CD14-positive monocyte (primary cell): ENCODE measurements at regions not wholly inside any gene's neighbourhood (a gene's known extent, or its start where the extent isn't known, plus 50 kb on each side); places are given as distances from the start of the nearest gene placed in this dataset.

Experiments
- DNase-seq, 3 donors: peaks; one replicate each; pipeline ENCODE4 v3.0.0-alpha.2; 2011 to 2022
- H2AFZ ChIP-seq: 2 replicates; pipeline ENCODE4 v1.6.0; 2012; ENCODE audit warnings: mild to moderate bottlenecking, low read depth, low read length, inconsistent platforms; ENCODE audit not compliant: insufficient read depth, poor library complexity, severe bottlenecking
- H3K27ac ChIP-seq, 2 donors: 1 replicate in 1 of 2; 2 replicates in 1 of 2; pipeline ENCODE4 v1.5.1; 2012 to 2013; ENCODE audit warnings: low read length in 2 of 2, control low read depth in 1 of 2, inconsistent platforms in 1 of 2, low read depth in 1 of 2, mild to moderate bottlenecking in 1 of 2
- H3K27me3 ChIP-seq, 2 donors: one replicate each; pipeline versions ENCODE4 v1.6.0 to v1.6.1; 2011 to 2013; ENCODE audit warnings: low read length in 2 of 2; ENCODE audit not compliant: control insufficient read depth in 2 of 2, insufficient read depth in 2 of 2
- H3K36me3 ChIP-seq, 2 donors: replicated peaks in 1 of 2; 1 replicate in 1 of 2; 2 replicates in 1 of 2; pipeline versions ENCODE4 v1.5.1 to v1.6.1; 2012 to 2013; ENCODE audit warnings: low read length in 2 of 2, control low read depth in 1 of 2, inconsistent platforms in 1 of 2, mild to moderate bottlenecking in 1 of 2; ENCODE audit not compliant: insufficient read depth in 2 of 2, control insufficient read depth in 1 of 2
- H3K4me1 ChIP-seq, 2 donors: 1 replicate in 1 of 2; 2 replicates in 1 of 2; pipeline versions ENCODE4 v1.5.1 to v1.6.1; 2012 to 2013; ENCODE audit warnings: low read length in 2 of 2, control low read depth in 1 of 2, inconsistent platforms in 1 of 2, mild to moderate bottlenecking in 1 of 2, moderate library complexity in 1 of 2; ENCODE audit not compliant: insufficient read depth in 2 of 2, control insufficient read depth in 1 of 2
- H3K4me2 ChIP-seq: replicated peaks from 2 replicates; pipeline ENCODE3; 2012; ENCODE audit warnings: low read length, moderate library complexity, mild to moderate bottlenecking; ENCODE audit not compliant: poor library complexity, severe bottlenecking; ENCODE audit errors: extremely low read depth
- H3K4me3 ChIP-seq, 3 experiments: fragments of 200-600 bp in 1 of 3; sonication (generic) in 1 of 3; replicated peaks in 1 of 3; 1 replicate in 2 of 3; 2 replicates in 1 of 3; pipeline ENCODE4 v1.5.1; 2011 to 2013; ENCODE audit warnings: low read length in 3 of 3, mild to moderate bottlenecking in 3 of 3, control low read depth in 2 of 3, low read depth in 2 of 3, inconsistent platforms in 1 of 3, moderate library complexity in 1 of 3
- H3K79me2 ChIP-seq: 2 replicates; pipeline ENCODE4 v1.6.0; 2012; ENCODE audit warnings: mild to moderate bottlenecking, control low read depth, inconsistent platforms, low read length, moderate library complexity; ENCODE audit not compliant: insufficient read depth
- H3K9ac ChIP-seq: 2 replicates; pipeline ENCODE4 v1.6.0; 2017; ENCODE audit warnings: low read length, mild to moderate bottlenecking; ENCODE audit not compliant: insufficient read depth, poor library complexity, severe bottlenecking
- H3K9me3 ChIP-seq, 2 donors: replicated peaks in 1 of 2; 1 replicate in 1 of 2; 2 replicates in 1 of 2; pipeline versions ENCODE4 v1.5.1 to v1.6.1; 2012 to 2013; ENCODE audit warnings: low read length in 2 of 2, control low read depth in 1 of 2; ENCODE audit not compliant: control insufficient read depth in 1 of 2, insufficient read depth in 1 of 2
- H4K20me1 ChIP-seq: 2 replicates; pipeline ENCODE4 v1.6.0; 2012; ENCODE audit warnings: mild to moderate bottlenecking, low read length, control low read depth, moderate library complexity; ENCODE audit not compliant: insufficient read depth
- H3K27ac Mint-ChIP-seq, 7 donors: one replicate each; pipeline ENCODE4 v1.8.0; 2020; ENCODE audit warnings: mild to moderate bottlenecking in 7 of 7, mixed read lengths in 7 of 7, moderate library complexity in 6 of 7, inconsistent platforms in 2 of 7
- H3K27me3 Mint-ChIP-seq, 3 donors: one replicate each; pipeline ENCODE4 v1.8.0; 2021 to 2022; ENCODE audit warnings: low read depth in 3 of 3, mild to moderate bottlenecking in 3 of 3, mixed read lengths in 3 of 3, moderate library complexity in 3 of 3, inconsistent platforms in 1 of 3
- H3K36me3 Mint-ChIP-seq, 2 donors: one replicate each; pipeline ENCODE4 v1.8.0; 2020; ENCODE audit warnings: mixed read lengths in 2 of 2, inconsistent platforms in 1 of 2, mild to moderate bottlenecking in 1 of 2
- H3K4me1 Mint-ChIP-seq: one replicate; pipeline ENCODE4 v1.8.0; 2020; ENCODE audit warnings: mild to moderate bottlenecking, mixed read lengths
- H3K4me3 Mint-ChIP-seq, 2 donors: one replicate each; pipeline ENCODE4 v1.8.0; 2020; ENCODE audit warnings: mild to moderate bottlenecking in 2 of 2, mixed read lengths in 2 of 2, moderate library complexity in 1 of 2
- H3K9me3 Mint-ChIP-seq, 7 donors: one replicate each; pipeline ENCODE4 v1.8.0; 2020 to 2022; ENCODE audit warnings: mixed read lengths in 7 of 7, mild to moderate bottlenecking in 6 of 7, moderate library complexity in 6 of 7, inconsistent platforms in 2 of 7
- CTCF ChIP-seq: fragments of 200-600 bp; IDR thresholded peaks from one replicate; pipeline ENCODE4 v1.8.0; 2022; ENCODE audit warnings: antibody characterized with exemption, mild to moderate bottlenecking
- WGBS: methylation state at CpG from one replicate; pipeline ENCODE4 v1.1.5; 2013; ENCODE audit warnings: missing lambda C conversion rate; ENCODE audit not compliant: insufficient coverage; 5-methylcytosine and 5-hydroxymethylcytosine counted together
- intact Hi-C, 2 donors: fragments of 100-400 bp; cut with micrococcal nuclease; formaldehyde crosslinking; loops; one replicate each; pipeline versions ENCODE4 v1.15.0 to v1.15.1; 2023

DNA sequence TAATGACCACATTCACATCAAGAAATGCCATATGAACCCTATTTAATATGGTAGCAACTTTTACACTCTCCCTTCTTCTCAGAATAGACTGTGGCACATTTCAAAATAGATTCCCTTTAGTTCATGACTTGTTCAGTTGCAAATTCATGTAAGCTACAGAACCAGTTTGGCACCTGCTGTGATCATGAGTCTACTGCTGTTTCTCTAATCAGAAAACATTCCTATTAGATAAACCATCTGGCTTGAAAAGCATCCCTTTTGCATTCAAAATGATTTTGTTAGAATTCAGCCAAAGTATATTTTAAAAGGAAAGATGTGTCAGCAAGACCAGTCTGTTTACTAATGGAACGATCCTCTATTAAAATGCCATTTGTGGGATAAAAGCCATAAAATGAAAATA lies 304.4 kb downstream of the BCHE start:
- no peak overlapping the region for H3K27ac Mint-ChIP-seq
- Histone ChIP-seq H4K20me1 (no peaks in the 10 kb centered on the region), H3K27ac (no peak overlapping the region), H3K4me2 (no peak overlapping the region), H3K9ac (no peak overlapping the region), H3K79me2 (no peaks in the 10 kb centered on the region), H3K4me3 (no peak overlapping the region), H3K36me3 (no peaks in the 10 kb centered on the region), H3K9me3 (no peaks in the 10 kb centered on the region), H2AFZ (no peak overlapping the region), H3K27me3 (no peaks in the 10 kb centered on the region), H3K4me1 (no peaks in the 10 kb centered on the region)
- DNase-seq: no peak
- no peak for TF ChIP-seq CTCF
- H3K4me3 Mint-ChIP-seq: no peak overlapping the region
- peaks cover 0 to 8% (median 3%) of the 10 kb centered on the region in 7 donors for H3K9me3 Mint-ChIP-seq
- H3K4me1 Mint-ChIP-seq: no peaks in the 10 kb centered on the region
- H3K36me3 Mint-ChIP-seq: no peaks in the 10 kb centered on the region
- H3K27me3 Mint-ChIP-seq: no peaks in the 10 kb centered on the region
- intact Hi-C loops: no loop called here
- no CpG with 5 or more reads among the region's 1 CpG for WGBS

- H3K9me3 Mint-ChIP-seq: peaks cover 0 to 8% (median 3%) of the 10 kb centered on the region in 7 donors
- Histone ChIP-seq H3K4me3 (no peak overlapping the region), H3K9me3 (no peaks in the 10 kb centered on the region), H3K9ac (no peak overlapping the region), H2AFZ (no peak overlapping the region), H3K36me3 (no peaks in the 10 kb centered on the region), H3K27ac (no peak overlapping the region), H3K27me3 (no peaks in the 10 kb centered on the region), H3K4me1 (no peaks in the 10 kb centered on the region), H3K4me2 (no peak overlapping the region), H3K79me2 (no peaks in the 10 kb centered on the region), H4K20me1 (no peaks in the 10 kb centered on the region)
- WGBS: 67% methylated on average over 1 of the region's 2 CpGs
- no peak for DNase-seq
- no peak overlapping the region for H3K27ac Mint-ChIP-seq
- H3K4me1 Mint-ChIP-seq: no peaks in the 10 kb centered on the region
- H3K27me3 Mint-ChIP-seq: no peaks in the 10 kb centered on the region
- no peak overlapping the region for H3K4me3 Mint-ChIP-seq
- intact Hi-C loops: no loop called here
- TF ChIP-seq CTCF: no peak
- no peaks in the 10 kb centered on the region for H3K36me3 Mint-ChIP-seq
Observed at GRCh38 chr3:165529451-165529850, 307.8 kb downstream of the BCHE start.
